A549 (cell line): ENCODE measurements at regions not wholly inside any gene's neighbourhood (a gene's known extent, or its start where the extent isn't known, plus 50 kb on each side); places are given as distances from the start of the nearest gene placed in this dataset.

Experiments used
- ATAC-seq, 2 experiments: fragments of 200-7000 bp in 1 of 2; fragments of >200 bp in 1 of 2; cut with Nextera tagmentation in 1 of 2; cut with Tn5 transposase in 1 of 2; 3 replicates each; pipeline versions ENCODE4 v1.8.0 to v1.9.1; 2018 to 2020; ENCODE audit warnings: mild to moderate bottlenecking in 1 of 2, moderate library complexity in 1 of 2
- CTCF ChIA-PET: fragments of 300-600 bp; sonication (Branson Sonifier 250); formaldehyde crosslinking; extraction: SDS; loops from one replicate; lab custom pipeline; 2021; ENCODE audit warnings: antibody characterized with exemption, inconsistent platforms; lab: Yijun Ruan, JAX
- POLR2A ChIA-PET: fragments of 350-600 bp; formaldehyde crosslinking; extraction: SDS; loops from one replicate; lab custom pipeline; 2021; ENCODE audit warnings: antibody characterized with exemption, inconsistent platforms; lab: Yijun Ruan, JAX
- DNase-seq, 2 experiments: peaks; one replicate each; pipeline versions ENCODE4 v3.0.0 to v3.0.0-alpha.2; 2011 to 2016; ENCODE audit warnings: low read depth in 1 of 2, low spot score in 1 of 2
- FAIRE-seq: peaks from 2 replicates; lab custom pipeline; 2011; peaks lifted over from hg19 to GRCh38; lab: Jason Lieb, UNC
- H3K27ac ChIP-seq, 2 experiments: fragments of >200 bp; sonication (Bioruptor Twin); formaldehyde crosslinking; 3 replicates each; pipeline ENCODE4 v1.5.1; 2016 to 2017
- H3K4me1 ChIP-seq: fragments of >200 bp; sonication (Bioruptor Twin); formaldehyde crosslinking; 3 replicates; pipeline ENCODE4 v1.6.1; 2016
- H3K4me2 ChIP-seq: fragments of >200 bp; sonication (Bioruptor Twin); formaldehyde crosslinking; 3 replicates; pipeline ENCODE4 v1.6.1; 2016
- H3K4me3 ChIP-seq: fragments of >200 bp; sonication (Bioruptor Twin); formaldehyde crosslinking; 3 replicates; pipeline ENCODE4 v1.5.1; 2016
- H3K9me3 ChIP-seq: fragments of >200 bp; sonication (Bioruptor Twin); formaldehyde crosslinking; 3 replicates; pipeline ENCODE4 v1.6.1; 2016
- BHLHE40 ChIP-seq: IDR thresholded peaks from 2 replicates; pipeline ENCODE4 v1.6.1; 2012; ENCODE audit warnings: low read depth, low read length, inconsistent platforms
- CBX2 ChIP-seq: fragments of 200-600 bp; sonication (generic); IDR thresholded peaks from 2 replicates; pipeline ENCODE4 v1.6.1; 2016; ENCODE audit warnings: low read depth, mild to moderate bottlenecking, borderline replicate concordance
- CBX8 ChIP-seq: fragments of 200-600 bp; sonication (generic); IDR thresholded peaks from 2 replicates; pipeline ENCODE4 v1.6.1; 2016
- CHD4 ChIP-seq: fragments of 200-600 bp; sonication (generic); IDR thresholded peaks from 2 replicates; pipeline ENCODE4 v1.6.1; 2016; ENCODE audit warnings: antibody characterized with exemption, mild to moderate bottlenecking, borderline replicate concordance
- CTCF ChIP-seq: fragments of >200 bp; sonication (Bioruptor Twin); formaldehyde crosslinking; IDR thresholded peaks from 3 replicates; pipeline ENCODE4 v1.5.1; 2016
- E2F6 ChIP-seq: IDR thresholded peaks from 2 replicates; pipeline ENCODE4 v1.6.1; 2012; ENCODE audit warnings: low read depth, borderline replicate concordance
- FOSL2 ChIP-seq, 2 experiments: fragments of 450-650 bp in 1 of 2; fragments of >200 bp in 1 of 2; sonication (Bioruptor Twin) in 1 of 2; formaldehyde crosslinking; IDR thresholded peaks; 2 replicates each; pipeline versions ENCODE4 v1.5.0 to v1.6.1; 2016 to 2020; ENCODE audit warnings: mild to moderate bottlenecking in 1 of 2, moderate library complexity in 1 of 2
- FOXS1 ChIP-seq: fragments of 250-450 bp; sonication (Bioruptor Pico); IDR thresholded peaks from 2 replicates; pipeline ENCODE4 v1.5.0; 2020; ENCODE audit warnings: mild to moderate bottlenecking, moderate library complexity
- GATA3 ChIP-seq: IDR thresholded peaks from 2 replicates; pipeline ENCODE4 v1.6.1; 2012; ENCODE audit warnings: borderline replicate concordance
- HES2 ChIP-seq: fragments of >200 bp; sonication (Bioruptor Twin); formaldehyde crosslinking; IDR thresholded peaks from 2 replicates; pipeline ENCODE4 v1.6.1; 2016
- HOXA7 ChIP-seq: fragments of 250-450 bp; sonication (Bioruptor Pico); IDR thresholded peaks from 2 replicates; pipeline ENCODE4 v1.5.0; 2020; ENCODE audit warnings: mild to moderate bottlenecking, moderate library complexity
- HOXB13 ChIP-seq: fragments of 250-450 bp; sonication (Bioruptor Pico); IDR thresholded peaks from 2 replicates; pipeline ENCODE4 v1.5.0; 2020; ENCODE audit warnings: low read depth, mild to moderate bottlenecking, moderate library complexity
- HOXB5 ChIP-seq: fragments of 250-450 bp; sonication (Bioruptor Pico); IDR thresholded peaks from 2 replicates; pipeline ENCODE4 v1.5.0; 2020; ENCODE audit warnings: mild to moderate bottlenecking, moderate library complexity
- JUN ChIP-seq, 2 experiments: fragments of >200 bp; sonication (Bioruptor Twin); formaldehyde crosslinking; IDR thresholded peaks; 2 replicates in 1 of 2; 3 replicates in 1 of 2; pipeline ENCODE4 v1.6.1; 2016 to 2017
- KDM1A ChIP-seq: fragments of 200-600 bp; sonication (generic); IDR thresholded peaks from 2 replicates; pipeline ENCODE4 v1.6.1; 2016; ENCODE audit warnings: low read depth, mild to moderate bottlenecking
- KDM5A ChIP-seq: fragments of 200-600 bp; sonication (generic); IDR thresholded peaks from 2 replicates; pipeline ENCODE4 v1.6.1; 2016; ENCODE audit warnings: antibody characterized with exemption, mild to moderate bottlenecking
- MAFK ChIP-seq: fragments of 450-650 bp; IDR thresholded peaks from 2 replicates; pipeline ENCODE4 v1.6.1; 2014; ENCODE audit not compliant: partially characterized antibody
- NPAS2 ChIP-seq: fragments of 250-450 bp; sonication (Bioruptor Pico); IDR thresholded peaks from 2 replicates; pipeline ENCODE4 v1.8.0; 2022; ENCODE audit warnings: mild to moderate bottlenecking, moderate library complexity, borderline replicate concordance
- RCOR1 ChIP-seq: fragments of 150-350 bp; IDR thresholded peaks from 2 replicates; pipeline ENCODE4 v1.6.1; 2014; ENCODE audit warnings: antibody characterized with exemption, low read length, low read depth
- SREBF2 ChIP-seq: fragments of 450-650 bp; IDR thresholded peaks from 2 replicates; pipeline ENCODE4 v1.6.1; 2014; ENCODE audit warnings: mild to moderate bottlenecking, moderate library complexity
- TFCP2L1 ChIP-seq: fragments of 250-450 bp; sonication (Bioruptor Pico); IDR thresholded peaks from 2 replicates; pipeline ENCODE4 v1.5.0; 2021; ENCODE audit warnings: mild to moderate bottlenecking
- TP53 ChIP-seq: fragments of 250-450 bp; sonication (Bioruptor Pico); IDR thresholded peaks from 2 replicates; pipeline ENCODE4 v1.5.0; 2021; ENCODE audit warnings: mild to moderate bottlenecking, moderate library complexity
- ZNF302 ChIP-seq: fragments of 250-450 bp; sonication (Bioruptor Pico); IDR thresholded peaks from 2 replicates; pipeline ENCODE4 v1.9.0; 2021; ENCODE audit warnings: inconsistent platforms, mild to moderate bottlenecking, moderate library complexity
- WGBS: methylation state at CpG from one replicate; pipeline ENCODE4 v1.1.6; 2017; ENCODE audit errors: missing lambda C conversion rate; 5-methylcytosine and 5-hydroxymethylcytosine counted together

GRCh38 chr5:103667068-103667467 lies 104.5 kb upstream of the NUDT12 start:
- ATAC-seq, result peak in 1 of 2 experiments; percentile 65; a peak in 3 of 6 replicates
- Histone ChIP-seq H3K9me3 (no peaks in the 10 kb centered on the region), H3K27ac (no peak overlapping the region), H3K4me2 (peak overlapping the region; percentile 48), H3K4me3 (no peak overlapping the region), H3K4me1 (0 out of 3 replicates have a peak, but pooled peaks cover 10% of the 10 kb centered on the region)
- FAIRE-seq, result no peak
- DNase-seq, result peak; percentile 5 to 19
- ChIA-PET CTCF (no interaction called here), POLR2A (no interaction called here)
- TF ChIP-seq FOSL2 (IDR thresholded peaks at IDR 0.05) (peak; percentile 26; the same call in 1 of the 2 replicates), FOSL2 (CRISPR knock-in tag; IDR thresholded peaks at IDR 0.05) (no peak; the same call in 1 of the 2 replicates), FOXS1 (no peak), MAFK (no peak), JUN (IDR thresholded peaks at IDR 0.05) (no peak)
- 15% methylated on average over 3 of the region's 3 CpGs for WGBS

- DNase-seq, result no peak
- Histone ChIP-seq H3K4me1 (no peaks in the 10 kb centered on the region), H3K9me3 (no peaks in the 10 kb centered on the region), H3K4me3 (no peak overlapping the region), H3K27ac (no peak overlapping the region), H3K4me2 (no peak overlapping the region)
- CTCF ChIA-PET, result no interaction called here
- no peak for ATAC-seq
- no peak for TF ChIP-seq CTCF
- TF ChIP-seq FOXS1, result no peak
- no peak for TF ChIP-seq HOXB13 (CRISPR knock-in tag)
- no peak for TF ChIP-seq HOXA7 (CRISPR knock-in tag)
- TF ChIP-seq MAFK, result no peak
- TF ChIP-seq CHD4, result no peak
- no peak for FAIRE-seq
- WGBS, result 38% methylated on average over 3 of the region's 3 CpGs
- POLR2A ChIA-PET, result no interaction called here
These were observed 94.7 kb upstream of the NUDT12 start for GRCh38 chr5:103657301-103657700.

GRCh38 chr5:103648086-103648485 lies 85.5 kb upstream of the NUDT12 start:
- 71% methylated on average over 2 of the region's 2 CpGs for WGBS
- TF ChIP-seq HOXB5 (CRISPR knock-in tag) (no peak), JUN (IDR thresholded peaks at IDR 0.05) (no peak), FOSL2 (IDR thresholded peaks at IDR 0.05) (no peak), FOSL2 (CRISPR knock-in tag; IDR thresholded peaks at IDR 0.05) (no peak), TP53 (CRISPR knock-in tag) (no peak), CBX2 (no peak), E2F6 (no peak), TFCP2L1 (CRISPR knock-in tag) (no peak), BHLHE40 (no peak), KDM5A (no peak), KDM1A (no peak)
- Histone ChIP-seq H3K4me3 (no peak overlapping the region), H3K27ac (no peak overlapping the region), H3K4me1 (no peaks in the 10 kb centered on the region), H3K9me3 (no peaks in the 10 kb centered on the region), H3K4me2 (no peak overlapping the region)
- ChIA-PET POLR2A (no interaction called here), CTCF (no interaction called here)
- DNase-seq (no peak), ATAC-seq (no peak), FAIRE-seq (no peak)

GRCh38 chr5:103646698-103647614 lies 84.4 kb upstream of the NUDT12 start:
- 43% methylated on average over 6 of the region's 6 CpGs for WGBS
- FAIRE-seq (no peak), ATAC-seq (no peak), DNase-seq (no peak)
- H3K4me3 ChIP-seq, result no peak overlapping the region
- H3K9me3 ChIP-seq, result no peaks in the 10 kb centered on the region
- ChIA-PET POLR2A (no interaction called here), CTCF (no interaction called here)
- no peaks in the 10 kb centered on the region for H3K4me1 ChIP-seq
- no peak overlapping the region for H3K27ac ChIP-seq
- no peak for TF ChIP-seq CHD4
- no peak for TF ChIP-seq ZNF302
- no peak for TF ChIP-seq CTCF
- TF ChIP-seq HES2, result no peak
- TF ChIP-seq GATA3, result no peak
- TF ChIP-seq SREBF2, result no peak
- TF ChIP-seq RCOR1, result no peak
- TF ChIP-seq NPAS2, result no peak
- TF ChIP-seq CBX8, result no peak
- H3K4me2 ChIP-seq, result no peak overlapping the region
